ENCODE measurements at regions not wholly inside any gene's neighbourhood (a gene's known extent, or its start where the extent isn't known, plus 50 kb on each side); places are given as distances from the start of the nearest gene placed in this dataset.

DNA sequence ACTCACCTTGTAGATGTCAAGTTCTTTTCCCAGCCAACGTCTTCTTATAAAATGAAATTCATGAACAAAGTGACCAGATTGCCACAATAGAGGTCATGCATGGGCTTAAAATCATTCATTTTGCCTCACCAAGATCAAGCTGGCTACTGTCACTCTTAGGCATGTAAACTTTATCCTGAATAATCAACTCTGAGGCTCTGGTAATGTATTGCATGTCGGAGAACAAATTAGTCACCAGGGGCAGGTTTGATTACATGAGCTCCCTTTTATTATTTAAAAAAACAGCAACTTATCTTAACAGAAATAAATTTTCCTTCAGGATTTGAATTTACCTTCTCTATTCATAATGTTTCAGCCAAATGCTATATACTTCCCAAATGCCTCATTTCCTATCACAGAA lies 112.9 kb upstream of the SP4 start:
- TF ChIP-seq TEAD4 (IDR thresholded peaks at IDR 0.05): no peak
- TF ChIP-seq EP300 (IDR thresholded peaks at IDR 0.05; ENCODE audit: borderline replicate concordance): no peak
- TF ChIP-seq, protein P1, sequence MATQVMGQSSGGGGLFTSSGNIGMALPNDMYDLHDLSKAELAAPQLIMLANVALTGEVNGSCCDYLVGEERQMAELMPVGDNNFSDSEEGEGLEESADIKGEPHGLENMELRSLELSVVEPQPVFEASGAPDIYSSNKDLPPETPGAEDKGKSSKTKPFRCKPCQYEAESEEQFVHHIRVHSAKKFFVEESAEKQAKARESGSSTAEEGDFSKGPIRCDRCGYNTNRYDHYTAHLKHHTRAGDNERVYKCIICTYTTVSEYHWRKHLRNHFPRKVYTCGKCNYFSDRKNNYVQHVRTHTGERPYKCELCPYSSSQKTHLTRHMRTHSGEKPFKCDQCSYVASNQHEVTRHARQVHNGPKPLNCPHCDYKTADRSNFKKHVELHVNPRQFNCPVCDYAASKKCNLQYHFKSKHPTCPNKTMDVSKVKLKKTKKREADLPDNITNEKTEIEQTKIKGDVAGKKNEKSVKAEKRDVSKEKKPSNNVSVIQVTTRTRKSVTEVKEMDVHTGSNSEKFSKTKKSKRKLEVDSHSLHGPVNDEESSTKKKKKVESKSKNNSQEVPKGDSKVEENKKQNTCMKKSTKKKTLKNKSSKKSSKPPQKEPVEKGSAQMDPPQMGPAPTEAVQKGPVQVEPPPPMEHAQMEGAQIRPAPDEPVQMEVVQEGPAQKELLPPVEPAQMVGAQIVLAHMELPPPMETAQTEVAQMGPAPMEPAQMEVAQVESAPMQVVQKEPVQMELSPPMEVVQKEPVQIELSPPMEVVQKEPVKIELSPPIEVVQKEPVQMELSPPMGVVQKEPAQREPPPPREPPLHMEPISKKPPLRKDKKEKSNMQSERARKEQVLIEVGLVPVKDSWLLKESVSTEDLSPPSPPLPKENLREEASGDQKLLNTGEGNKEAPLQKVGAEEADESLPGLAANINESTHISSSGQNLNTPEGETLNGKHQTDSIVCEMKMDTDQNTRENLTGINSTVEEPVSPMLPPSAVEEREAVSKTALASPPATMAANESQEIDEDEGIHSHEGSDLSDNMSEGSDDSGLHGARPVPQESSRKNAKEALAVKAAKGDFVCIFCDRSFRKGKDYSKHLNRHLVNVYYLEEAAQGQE (IDR thresholded peaks at IDR 0.05; ENCODE audit: low read depth): no peak
- TF ChIP-seq, protein P2, sequence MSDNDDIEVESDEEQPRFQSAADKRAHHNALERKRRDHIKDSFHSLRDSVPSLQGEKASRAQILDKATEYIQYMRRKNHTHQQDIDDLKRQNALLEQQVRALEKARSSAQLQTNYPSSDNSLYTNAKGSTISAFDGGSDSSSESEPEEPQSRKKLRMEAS (IDR thresholded peaks at IDR 0.05): no peak
- no peak for TF ChIP-seq RAD21 (IDR thresholded peaks at IDR 0.05; ENCODE audit: low read depth)
- TF ChIP-seq FOXM1 (IDR thresholded peaks at IDR 0.05; ENCODE audit: borderline replicate concordance, low read depth): no peak
- TF ChIP-seq, protein P3, sequence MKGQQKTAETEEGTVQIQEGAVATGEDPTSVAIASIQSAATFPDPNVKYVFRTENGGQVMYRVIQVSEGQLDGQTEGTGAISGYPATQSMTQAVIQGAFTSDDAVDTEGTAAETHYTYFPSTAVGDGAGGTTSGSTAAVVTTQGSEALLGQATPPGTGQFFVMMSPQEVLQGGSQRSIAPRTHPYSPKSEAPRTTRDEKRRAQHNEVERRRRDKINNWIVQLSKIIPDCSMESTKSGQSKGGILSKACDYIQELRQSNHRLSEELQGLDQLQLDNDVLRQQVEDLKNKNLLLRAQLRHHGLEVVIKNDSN (IDR thresholded peaks at IDR 0.05): no peak
- no peak for TF ChIP-seq TCF12 (IDR thresholded peaks at IDR 0.05; ENCODE audit: low read depth)
- no peak for TF ChIP-seq YY1 (IDR thresholded peaks at IDR 0.05; ENCODE audit: low read depth)
- TF ChIP-seq TAF1 (IDR thresholded peaks at IDR 0.05; ENCODE audit: low read depth): no peak
- TF ChIP-seq EGR1 (IDR thresholded peaks at IDR 0.05): no peak
- no peak for TF ChIP-seq ZBTB7A (IDR thresholded peaks at IDR 0.05; ENCODE audit: low read depth)
- no peak for TF ChIP-seq CEBPB (IDR thresholded peaks at IDR 0.05)
